8988T (cell line): ENCODE measurements at regions not wholly inside any gene's neighbourhood (a gene's known extent, or its start where the extent isn't known, plus 50 kb on each side); places are given as distances from the start of the nearest gene placed in this dataset.
A peak's percentile ranks its signal among the peaks of the same experiment; 100 is the strongest.
"Not testable (repeated sequence)": the region's sequence is repeated elsewhere in the genome, so short reads cannot be mapped to it uniquely, and the experiment has no call there.

Experiments
- DNase-seq: peaks from one replicate; pipeline ENCODE4 v3.0.0; 2011

- no peak for DNase-seq
Observed at GRCh38 chr5:172546196-172546595, 91.9 kb upstream of the SH3PXD2B start.

DNA sequence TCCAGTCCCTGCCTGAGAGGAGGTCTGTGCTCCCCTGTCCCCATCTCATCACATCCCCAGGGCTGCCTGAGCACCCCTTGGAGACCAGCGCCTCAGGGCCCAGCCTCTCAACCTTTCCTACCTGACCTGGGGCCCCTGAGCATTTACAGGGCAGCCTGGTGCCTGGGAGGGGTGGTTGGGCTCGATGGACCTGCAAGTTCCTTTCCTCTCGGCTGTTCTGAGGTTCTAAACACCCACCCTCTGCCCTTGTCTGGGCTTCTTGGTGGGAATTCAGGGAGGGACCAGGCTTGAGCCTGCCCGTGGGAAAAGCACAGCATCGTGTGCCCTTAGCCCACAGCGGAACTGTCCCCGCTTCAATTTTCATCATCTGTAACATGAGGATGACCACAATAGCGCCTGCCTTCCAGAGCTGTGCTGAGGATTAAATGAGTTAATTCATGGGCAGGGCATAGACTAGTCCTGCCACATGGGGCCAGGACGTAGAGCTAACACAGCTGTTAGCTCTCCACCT, 91.0 kb upstream of the SH3PXD2B start:
- DNase-seq: no peak

- DNase-seq: no peak
Observed at GRCh38 chr5:172544371-172545095, 90.2 kb upstream of the SH3PXD2B start.

DNA sequence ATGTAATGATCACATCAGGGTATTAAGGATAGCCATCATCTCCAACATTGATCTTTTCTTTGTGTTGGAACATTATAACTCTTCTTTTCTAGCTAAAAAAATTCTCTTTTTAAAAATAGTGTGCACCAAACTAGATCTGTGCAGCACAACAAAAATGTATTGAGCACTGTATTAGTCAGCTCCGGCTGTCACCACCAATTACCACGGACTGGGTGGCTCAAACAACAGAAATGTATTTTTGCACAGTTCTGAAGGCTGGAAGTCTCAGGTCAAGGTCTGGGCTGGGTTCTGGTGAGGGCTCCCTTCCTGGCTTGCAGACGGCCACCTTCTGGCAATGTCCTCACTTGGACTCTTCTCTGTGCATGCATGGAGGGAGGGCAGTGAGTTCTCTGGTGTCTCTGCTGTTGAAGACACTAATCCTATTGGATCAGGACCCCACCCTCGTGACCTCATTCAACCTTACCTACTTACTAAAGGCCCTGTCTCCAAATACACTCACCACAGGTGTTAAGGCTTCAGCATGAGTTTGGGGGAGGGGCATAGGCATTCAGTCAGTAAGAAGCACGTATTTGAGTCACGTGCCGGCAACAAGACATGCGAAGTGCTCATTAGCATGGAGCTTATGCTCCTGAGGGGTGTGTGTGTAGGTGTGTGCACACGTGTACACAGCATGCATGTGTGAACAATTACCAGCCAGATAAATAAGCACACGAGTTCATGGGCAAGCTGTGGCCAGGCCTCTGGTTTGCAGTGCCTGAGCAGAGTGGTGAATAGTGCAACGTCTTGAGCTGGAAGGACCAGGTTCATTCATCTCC, 89.4 kb upstream of the SH3PXD2B start:
- peak; percentile 4 for DNase-seq

DNA sequence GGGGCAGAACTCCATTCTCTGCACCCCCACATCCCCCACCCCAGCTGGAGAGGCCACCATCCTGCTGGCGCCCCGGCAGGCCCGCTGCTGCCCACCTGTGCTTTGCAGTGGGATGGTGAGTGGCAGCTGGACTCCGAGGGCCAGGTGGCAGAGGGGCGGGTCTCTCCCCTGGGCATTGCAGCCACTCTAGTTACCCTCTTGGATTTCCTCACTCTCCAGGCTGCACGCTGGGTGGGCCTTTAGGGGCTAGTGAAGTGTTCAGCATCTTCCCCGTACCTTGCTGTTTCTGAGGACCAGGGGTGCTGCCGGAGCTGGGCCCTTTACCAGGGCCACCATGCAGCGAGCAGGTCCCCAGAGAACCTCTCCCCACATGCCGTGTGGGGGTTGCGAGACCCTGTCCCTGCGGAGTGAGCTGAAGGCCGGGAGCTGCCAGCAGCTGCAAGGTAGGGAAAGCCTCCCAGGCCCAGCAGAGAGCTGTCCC, 88.4 kb upstream of the SH3PXD2B start:
- peak; percentile 13 for DNase-seq

DNA sequence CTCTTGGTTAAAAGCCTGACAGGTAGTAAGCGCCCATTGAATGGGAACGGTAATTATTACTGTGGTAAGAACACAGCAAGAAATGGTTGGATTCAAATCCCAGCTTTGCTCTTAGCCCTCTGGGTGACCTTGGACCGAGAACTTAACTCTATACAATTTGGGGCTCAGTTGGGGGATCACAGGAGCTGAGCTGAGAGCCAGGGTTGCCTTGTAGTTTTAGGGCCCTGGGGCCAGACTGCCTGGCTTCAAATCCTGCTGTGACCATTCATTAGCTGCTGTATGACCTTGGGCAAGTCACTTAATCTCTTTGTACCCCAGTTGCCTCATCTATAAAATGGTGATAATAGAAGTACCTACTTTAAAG, 87.4 kb upstream of the SH3PXD2B start:
- no peak for DNase-seq

- DNase-seq: peak; percentile 4
Observed at GRCh38 chr5:172541099-172541772, 86.9 kb upstream of the SH3PXD2B start.

DNA sequence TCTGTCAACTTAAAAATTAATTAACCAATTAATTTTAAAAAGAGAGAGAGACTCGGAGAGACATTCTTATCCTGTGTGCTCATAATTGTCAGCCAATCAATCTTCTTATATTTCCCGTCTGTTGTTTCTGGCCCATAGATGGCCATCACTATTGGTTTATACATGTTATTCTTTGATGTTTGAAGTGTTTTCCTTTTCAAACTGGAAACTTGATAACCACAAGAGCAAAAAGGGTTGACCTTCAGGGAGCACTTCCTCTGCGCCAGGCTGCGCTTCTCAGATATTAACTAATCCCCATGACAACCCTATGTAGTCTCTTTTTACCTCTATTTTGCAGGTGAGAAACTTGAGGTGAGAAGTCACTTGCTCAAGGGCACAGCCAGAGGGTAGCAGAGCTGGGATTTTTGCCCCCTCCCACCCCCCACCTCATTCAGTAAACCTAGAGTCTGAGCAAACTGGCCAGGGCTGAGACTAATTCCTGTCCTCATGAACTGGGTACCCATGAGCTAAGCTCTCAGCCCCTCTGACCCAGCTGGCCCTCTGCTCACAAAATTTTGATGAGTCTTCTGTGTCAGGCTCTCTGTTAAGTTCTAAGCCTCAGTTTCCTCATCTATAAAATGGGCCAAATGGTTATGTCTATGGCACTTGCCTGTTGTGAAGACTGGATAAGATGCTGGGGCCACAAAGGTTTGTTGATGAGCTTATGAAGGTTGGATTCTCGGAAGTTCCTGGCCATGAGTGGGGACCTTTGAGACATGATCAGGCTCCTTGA, 86.0 kb upstream of the SH3PXD2B start:
- DNase-seq: no peak

DNA sequence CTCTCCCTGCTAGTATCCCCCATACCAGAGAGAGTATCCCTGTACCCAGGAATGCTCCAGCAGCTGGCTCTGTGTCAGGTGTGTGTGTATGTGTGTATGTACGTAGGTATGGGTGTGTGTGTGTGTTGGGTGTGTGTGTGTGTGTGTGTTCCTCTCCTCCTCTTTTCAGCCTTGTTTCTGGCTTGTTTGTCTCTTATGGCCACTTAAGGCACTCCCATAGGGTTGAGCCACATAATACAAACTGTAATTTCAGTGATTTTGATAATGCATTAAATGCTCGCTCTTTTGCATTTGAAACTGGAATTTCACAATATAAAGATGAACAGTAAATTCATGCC, 80.8 kb upstream of the SH3PXD2B start:
- no peak for DNase-seq

GRCh38 chr5:172534229-172535107, 80.1 kb upstream of the SH3PXD2B start:
- DNase-seq: no peak

GRCh38 chr5:172533399-172534228, 79.3 kb upstream of the SH3PXD2B start:
- no peak for DNase-seq

- no peak for DNase-seq
Observed at GRCh38 chr5:172533058-172533398, 78.7 kb upstream of the SH3PXD2B start.

- DNase-seq: not testable (repeated sequence)
Observed at GRCh38 chr5:172532439-172532838, 78.1 kb upstream of the SH3PXD2B start.

DNA sequence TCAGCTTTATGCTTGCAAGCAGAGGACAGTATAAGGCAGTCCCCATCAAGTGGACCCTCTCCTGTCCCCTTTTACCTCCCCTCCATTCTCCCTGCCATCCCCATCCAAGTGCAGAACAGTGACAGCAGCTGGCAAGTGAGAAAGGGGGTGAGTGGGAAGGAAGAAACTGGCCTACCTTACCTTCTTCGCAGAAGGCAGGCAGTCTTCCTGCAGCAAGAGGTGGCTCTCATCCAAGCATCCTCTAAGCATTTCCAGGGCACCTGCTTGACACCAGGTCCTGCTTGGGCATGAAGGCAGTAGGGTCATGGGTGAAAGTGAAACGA, 77.3 kb upstream of the SH3PXD2B start:
- no peak for DNase-seq

- DNase-seq: no peak
Observed at GRCh38 chr5:172530878-172531703, 76.8 kb upstream of the SH3PXD2B start.

GRCh38 chr5:172530406-172530805, 76.1 kb upstream of the SH3PXD2B start:
- no peak for DNase-seq

DNA sequence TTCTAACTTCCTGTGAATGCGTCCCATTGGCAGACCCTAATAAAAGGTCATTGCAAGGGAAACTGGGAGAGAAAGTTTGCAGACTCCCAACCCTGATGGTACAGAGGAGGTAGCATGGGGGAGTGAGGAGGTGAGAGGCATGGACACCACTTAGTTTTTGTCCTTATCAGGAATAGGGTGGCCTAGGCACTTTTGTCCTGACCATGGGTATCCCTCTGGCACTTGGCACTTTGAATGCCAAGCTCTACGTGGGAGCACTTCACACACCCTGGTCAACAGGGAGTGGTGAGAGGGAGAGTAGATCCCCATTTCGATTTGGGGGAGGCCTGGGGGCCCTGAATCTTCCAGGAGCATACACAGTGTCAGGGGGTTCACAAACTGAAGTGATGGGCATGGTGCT, 75.6 kb upstream of the SH3PXD2B start:
- no peak for DNase-seq

GRCh38 chr5:172528440-172528839, 74.1 kb upstream of the SH3PXD2B start:
- DNase-seq: no peak

DNA sequence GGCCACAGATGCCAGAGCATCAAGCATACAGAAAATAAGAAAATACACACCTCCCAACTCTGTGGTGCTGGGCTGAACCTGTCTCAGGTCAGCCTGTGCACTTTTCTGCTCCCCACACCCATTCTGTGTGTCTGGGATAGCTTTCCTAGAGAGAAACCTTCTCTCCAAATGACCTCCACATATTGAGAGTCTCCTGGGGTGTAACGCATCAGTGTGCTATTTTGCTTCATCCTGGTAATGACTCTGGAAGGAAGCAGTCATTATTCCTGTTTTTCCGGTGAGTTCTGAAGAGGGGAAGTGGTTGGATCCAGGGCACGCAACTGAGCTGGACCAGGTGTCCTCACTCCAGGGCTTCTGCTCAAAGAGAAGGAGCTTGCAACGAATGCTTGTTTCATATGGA, 73.2 kb upstream of the SH3PXD2B start:
- DNase-seq: no peak

DNA sequence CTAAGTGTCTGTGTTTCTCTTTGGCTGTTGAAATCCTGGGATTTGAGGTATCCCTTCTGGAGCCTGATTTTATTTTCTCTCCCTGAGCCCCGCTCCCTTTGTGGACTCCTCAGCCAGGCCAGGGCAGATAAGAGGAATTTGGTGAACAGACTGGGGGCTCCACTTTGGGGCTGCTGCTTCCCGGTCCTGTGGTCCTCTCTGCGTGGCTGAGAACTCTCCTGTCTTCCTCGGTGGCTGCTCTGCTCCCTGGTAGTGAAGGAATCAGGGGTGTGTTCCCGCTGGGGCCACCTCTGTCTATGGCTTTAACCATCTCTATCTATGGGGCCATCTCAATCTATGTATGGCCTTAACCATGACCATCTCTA, 71.7 kb upstream of the SH3PXD2B start:
- DNase-seq: no peak
